ENCODE measurements at regions not wholly inside any gene's neighbourhood (a gene's known extent, or its start where the extent isn't known, plus 50 kb on each side); places are given as distances from the start of the nearest gene placed in this dataset.
"Not testable (repeated sequence)": the region's sequence is repeated elsewhere in the genome, so short reads cannot be mapped to it uniquely, and the experiment has no call there.

DNA sequence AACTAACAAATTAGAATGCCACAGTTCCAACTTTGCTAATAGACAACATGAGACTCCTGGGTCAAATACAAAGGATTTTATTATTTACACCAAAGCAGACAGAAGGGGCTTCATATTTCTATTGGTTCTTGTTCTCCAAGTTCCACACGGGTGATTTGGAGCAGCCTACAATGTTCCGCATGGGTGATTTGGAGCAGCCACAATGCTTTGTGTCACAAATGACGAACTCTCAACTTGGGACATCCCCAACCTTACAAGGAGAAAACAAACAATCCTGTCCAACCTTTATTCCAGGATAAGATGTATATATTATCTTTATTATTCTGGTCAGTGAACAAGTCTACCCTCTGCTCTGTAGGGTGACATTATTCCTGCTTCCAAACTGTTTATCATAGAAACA is 694.3 kb upstream of the MGAT4C start:
- Mint-ChIP-seq H3K9me3 (no peaks in the 10 kb centered on the region), H3K4me3 (no peak overlapping the region), H3K27ac (no peak overlapping the region), H3K4me1 (no peaks in the 10 kb centered on the region), H3K27me3 (no peaks in the 10 kb centered on the region)
- DNase-seq (no peak), ATAC-seq (no peak)

- Mint-ChIP-seq H3K9me3 (no peaks in the 10 kb centered on the region), H3K27me3 (no peaks in the 10 kb centered on the region), H3K4me3 (no peak overlapping the region), H3K4me1 (no peaks in the 10 kb centered on the region), H3K27ac (no peak overlapping the region)
- DNase-seq, result no peak
- no peak for ATAC-seq
These were observed 693.9 kb upstream of the MGAT4C start for GRCh38 chr12:86950043-86950442.

- Mint-ChIP-seq H3K27ac (no peak overlapping the region), H3K27me3 (no peaks in the 10 kb centered on the region), H3K4me3 (no peak overlapping the region), H3K4me1 (no peaks in the 10 kb centered on the region), H3K9me3 (no peaks in the 10 kb centered on the region)
- ATAC-seq, result no peak
- DNase-seq, result no peak
These were observed 692.7 kb upstream of the MGAT4C start for GRCh38 chr12:86948851-86949250.

- Mint-ChIP-seq H3K27me3 (no peaks in the 10 kb centered on the region), H3K27ac (peak overlapping the region in 1 of 2 donors; percentile 49), H3K4me3 (no peak overlapping the region), H3K4me1 (no peaks in the 10 kb centered on the region), H3K9me3 (peaks cover 20 to 21% of the 10 kb centered on the region in 2 donors)
- ATAC-seq (no peak), DNase-seq (no peak)
These were observed 689.5 kb upstream of the MGAT4C start for GRCh38 chr12:86945685-86946196.

DNA sequence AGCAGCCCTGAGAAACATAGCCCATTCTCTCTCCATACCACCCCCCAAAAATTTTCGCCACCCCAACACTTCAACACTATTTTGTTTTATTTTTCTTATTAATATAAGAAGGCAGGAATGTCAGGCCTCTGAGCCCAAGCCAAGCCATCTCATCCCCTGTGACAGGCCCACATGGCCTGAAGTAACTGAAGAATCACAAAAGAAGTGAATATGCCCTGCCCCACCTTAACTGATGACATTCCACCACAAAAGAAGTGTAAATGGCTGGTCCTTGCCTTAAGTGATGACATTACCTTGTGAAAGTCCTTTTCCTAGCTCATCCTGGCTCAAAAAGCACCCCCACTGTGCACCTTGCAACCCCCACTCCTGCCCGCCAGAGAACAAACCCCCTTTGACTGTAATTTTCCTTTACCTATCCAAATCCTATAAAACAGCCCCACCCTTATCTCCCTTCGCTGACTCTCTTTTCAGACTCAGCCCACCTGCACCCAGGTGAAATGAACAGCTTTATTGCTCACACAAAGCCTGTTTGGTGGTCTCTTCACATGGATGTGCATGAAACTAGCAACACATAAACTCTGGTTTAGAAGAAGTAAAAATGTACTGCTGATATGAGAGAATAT is 688.1 kb upstream of the MGAT4C start:
- H3K4me1 Mint-ChIP-seq, H3K4me3 Mint-ChIP-seq, H3K27ac Mint-ChIP-seq, H3K27me3 Mint-ChIP-seq, DNase-seq, ATAC-seq: not testable (repeated sequence)
- peaks cover 25 to 27% of the 10 kb centered on the region in 2 donors for H3K9me3 Mint-ChIP-seq

- Mint-ChIP-seq H3K27me3 (no peaks in the 10 kb centered on the region), H3K4me1 (no peaks in the 10 kb centered on the region), H3K27ac (no peak overlapping the region), H3K4me3 (no peak overlapping the region), H3K9me3 (no peaks in the 10 kb centered on the region)
- DNase-seq (no peak), ATAC-seq (no peak)
These were observed 675.5 kb upstream of the MGAT4C start for GRCh38 chr12:86931714-86932113.

DNA sequence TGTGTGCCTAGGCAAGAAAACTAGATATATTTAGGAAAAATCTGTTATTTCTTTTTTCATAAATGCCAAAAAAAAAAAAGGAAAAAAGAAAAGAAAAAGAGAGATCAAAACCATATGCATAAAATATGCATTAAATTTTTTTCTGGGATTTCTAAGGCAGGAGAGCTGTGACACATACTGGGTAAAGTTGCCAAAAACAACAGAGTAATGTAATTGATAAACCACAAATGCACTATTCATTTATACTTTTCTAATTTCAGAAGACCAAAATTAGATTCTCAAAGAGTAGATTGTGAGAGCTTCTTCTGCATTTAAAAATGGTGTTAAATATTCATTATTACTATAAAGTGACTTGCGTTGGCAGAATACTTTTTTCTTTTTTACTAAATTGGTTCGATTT is 673.8 kb upstream of the MGAT4C start:
- no peak for ATAC-seq
- no peak overlapping the region for H3K27ac Mint-ChIP-seq
- H3K4me1 Mint-ChIP-seq, result no peaks in the 10 kb centered on the region
- H3K9me3 Mint-ChIP-seq, result no peaks in the 10 kb centered on the region
- H3K4me3 Mint-ChIP-seq, result no peak overlapping the region
- DNase-seq, result no peak
- H3K27me3 Mint-ChIP-seq, result no peaks in the 10 kb centered on the region

DNA sequence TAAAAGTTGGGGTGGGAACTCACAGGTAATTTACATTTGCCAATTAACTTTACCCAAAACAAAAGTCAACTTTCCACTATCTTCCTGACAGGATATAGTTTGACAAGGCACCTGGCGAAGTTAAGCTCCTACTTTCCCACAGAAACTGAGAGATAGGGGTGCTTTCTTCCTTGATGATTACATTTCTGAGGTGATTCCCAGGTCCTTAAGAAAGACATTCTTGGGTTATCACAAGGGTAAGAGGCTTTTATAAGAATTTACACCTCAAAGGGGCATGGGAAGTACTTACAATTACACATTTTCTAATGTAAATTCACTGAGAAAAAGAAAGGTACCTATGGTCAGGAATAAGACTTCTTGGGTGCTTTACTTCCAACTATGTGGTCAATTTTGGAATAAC is 660.9 kb upstream of the MGAT4C start:
- ATAC-seq (no peak), DNase-seq (no peak)
- H3K4me3 Mint-ChIP-seq, result no peak overlapping the region
- no peak overlapping the region for H3K27ac Mint-ChIP-seq
- H3K27me3 Mint-ChIP-seq, result no peaks in the 10 kb centered on the region
- no peaks in the 10 kb centered on the region for H3K4me1 Mint-ChIP-seq
- peaks cover 6 to 11% of the 10 kb centered on the region in 2 donors for H3K9me3 Mint-ChIP-seq

DNA sequence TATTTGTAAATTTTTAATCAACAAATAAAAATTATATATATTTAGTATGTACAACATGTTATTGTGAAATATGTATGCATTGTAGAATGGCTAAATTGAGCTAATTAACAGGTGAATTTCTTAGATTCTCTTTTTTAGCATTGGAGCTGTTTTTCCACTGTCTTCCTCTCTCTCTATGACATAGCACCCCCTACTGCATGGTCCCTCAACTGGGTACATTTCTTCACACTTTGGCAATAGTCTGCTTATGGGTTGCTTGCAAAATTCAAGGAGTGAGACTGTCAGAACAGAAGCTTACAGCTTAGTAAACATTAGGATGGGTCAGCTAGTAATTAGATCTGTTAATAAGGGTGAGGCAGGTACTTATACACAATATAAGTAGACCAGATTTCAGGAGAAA is 658.5 kb upstream of the MGAT4C start:
- no peak overlapping the region for H3K4me3 Mint-ChIP-seq
- DNase-seq (no peak), ATAC-seq (no peak)
- H3K9me3 Mint-ChIP-seq, result peaks cover 0 to 11% of the 10 kb centered on the region in 2 donors
- H3K4me1 Mint-ChIP-seq, result no peaks in the 10 kb centered on the region
- H3K27me3 Mint-ChIP-seq, result no peaks in the 10 kb centered on the region
- H3K27ac Mint-ChIP-seq, result no peak overlapping the region

- Mint-ChIP-seq H3K9me3 (peaks cover 0 to 5% of the 10 kb centered on the region in 2 donors), H3K27ac (no peak overlapping the region), H3K4me3 (no peak overlapping the region), H3K4me1 (no peaks in the 10 kb centered on the region), H3K27me3 (no peaks in the 10 kb centered on the region)
- DNase-seq (no peak), ATAC-seq (no peak)
These were observed 655.8 kb upstream of the MGAT4C start for GRCh38 chr12:86911973-86912372.

DNA sequence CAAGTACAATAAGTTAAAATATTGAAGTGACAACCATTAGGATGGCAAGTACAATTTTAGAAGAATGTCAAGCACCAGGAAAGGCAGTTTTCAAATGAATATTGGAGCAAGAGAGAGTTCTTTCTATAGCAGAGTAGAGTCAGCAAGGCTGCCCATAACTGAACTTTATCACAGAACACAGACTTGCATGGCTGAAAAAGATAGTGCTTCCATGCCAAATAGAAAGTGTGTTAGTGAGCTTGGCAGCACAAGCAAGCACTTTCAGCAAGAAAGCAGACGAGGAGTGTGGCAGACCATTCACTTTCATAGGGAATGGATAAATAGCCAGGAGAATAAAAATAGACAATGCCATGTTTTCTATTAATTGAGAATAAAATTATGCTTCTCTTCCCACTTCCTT is 647.0 kb upstream of the MGAT4C start:
- Mint-ChIP-seq H3K9me3 (peaks cover 6 to 7% of the 10 kb centered on the region in 2 donors), H3K27me3 (no peaks in the 10 kb centered on the region), H3K27ac (no peak overlapping the region), H3K4me3 (no peak overlapping the region), H3K4me1 (no peaks in the 10 kb centered on the region)
- DNase-seq, result no peak
- no peak for ATAC-seq

- no peaks in the 10 kb centered on the region for H3K27me3 Mint-ChIP-seq
- H3K4me1 Mint-ChIP-seq, result no peaks in the 10 kb centered on the region
- no peaks in the 10 kb centered on the region for H3K9me3 Mint-ChIP-seq
- H3K27ac Mint-ChIP-seq, result no peak overlapping the region
- ATAC-seq, result no peak
- no peak for DNase-seq
- H3K4me3 Mint-ChIP-seq, result no peak overlapping the region
These were observed 604.6 kb upstream of the MGAT4C start for GRCh38 chr12:86860776-86861175.

DNA sequence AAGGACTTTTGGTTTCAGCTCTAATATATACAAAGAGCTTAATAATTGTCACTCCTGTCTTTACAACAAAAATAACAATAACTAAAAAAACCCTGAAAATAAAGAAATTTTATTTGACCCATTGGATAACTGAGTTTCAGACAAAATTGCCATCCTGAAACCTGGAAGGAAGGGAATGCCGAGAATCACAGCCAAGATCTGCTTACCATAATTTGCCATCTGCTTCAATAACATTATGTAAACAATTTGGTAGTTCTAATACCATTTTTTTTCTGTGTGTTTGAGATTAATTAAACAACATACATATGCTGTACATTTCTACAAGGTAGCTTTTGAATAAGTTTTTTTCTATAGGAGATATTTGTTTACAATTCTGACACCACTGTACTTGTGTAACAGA is 596.3 kb upstream of the MGAT4C start:
- peaks cover 0 to 4% of the 10 kb centered on the region in 2 donors for H3K9me3 Mint-ChIP-seq

GRCh38 chr12:86838711-86839110 is 582.5 kb upstream of the MGAT4C start:
- Mint-ChIP-seq H3K27me3 (no peaks in the 10 kb centered on the region), H3K4me1 (no peaks in the 10 kb centered on the region), H3K27ac (no peak overlapping the region), H3K4me3 (no peak overlapping the region), H3K9me3 (peaks cover 0 to 7% of the 10 kb centered on the region in 2 donors)
- ATAC-seq (no peak), DNase-seq (no peak)

More for the DNA sequence above, 596.3 kb upstream of the MGAT4C start:
- no peak overlapping the region for H3K27ac Mint-ChIP-seq
- H3K4me3 Mint-ChIP-seq, result no peak overlapping the region
- no peaks in the 10 kb centered on the region for H3K27me3 Mint-ChIP-seq
- no peaks in the 10 kb centered on the region for H3K4me1 Mint-ChIP-seq
- DNase-seq (no peak), ATAC-seq (no peak)

GRCh38 chr12:86838260-86838659 is 582.1 kb upstream of the MGAT4C start:
- no peaks in the 10 kb centered on the region for H3K27me3 Mint-ChIP-seq
- H3K4me3 Mint-ChIP-seq, result no peak overlapping the region
- no peaks in the 10 kb centered on the region for H3K4me1 Mint-ChIP-seq
- DNase-seq (no peak), ATAC-seq (no peak)
- H3K9me3 Mint-ChIP-seq, result peaks cover 0 to 7% of the 10 kb centered on the region in 2 donors
- no peak overlapping the region for H3K27ac Mint-ChIP-seq

DNA sequence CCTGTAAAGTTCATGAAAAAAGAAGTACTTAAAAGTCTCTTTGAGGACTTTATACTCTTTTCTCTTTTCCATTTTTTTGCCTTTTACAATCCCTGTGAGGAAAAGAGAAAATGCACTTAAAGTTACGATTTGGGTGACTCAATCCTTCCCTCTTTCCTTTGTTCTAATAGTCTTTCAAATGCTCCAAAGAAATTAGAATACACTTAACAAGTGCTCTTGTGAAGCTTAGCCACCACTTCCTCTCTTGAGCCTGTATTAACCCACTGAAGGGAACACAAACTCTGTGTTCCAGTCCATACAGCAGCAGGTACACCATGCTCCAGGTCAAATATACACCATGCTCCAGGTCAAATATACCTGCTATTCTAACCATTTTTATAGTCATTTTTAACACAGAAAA is 581.1 kb upstream of the MGAT4C start:
- ATAC-seq (no peak), DNase-seq (no peak)
- Mint-ChIP-seq H3K4me1 (no peaks in the 10 kb centered on the region), H3K27ac (no peak overlapping the region), H3K27me3 (no peaks in the 10 kb centered on the region), H3K9me3 (peaks cover 0 to 7% of the 10 kb centered on the region in 2 donors), H3K4me3 (no peak overlapping the region)

DNA sequence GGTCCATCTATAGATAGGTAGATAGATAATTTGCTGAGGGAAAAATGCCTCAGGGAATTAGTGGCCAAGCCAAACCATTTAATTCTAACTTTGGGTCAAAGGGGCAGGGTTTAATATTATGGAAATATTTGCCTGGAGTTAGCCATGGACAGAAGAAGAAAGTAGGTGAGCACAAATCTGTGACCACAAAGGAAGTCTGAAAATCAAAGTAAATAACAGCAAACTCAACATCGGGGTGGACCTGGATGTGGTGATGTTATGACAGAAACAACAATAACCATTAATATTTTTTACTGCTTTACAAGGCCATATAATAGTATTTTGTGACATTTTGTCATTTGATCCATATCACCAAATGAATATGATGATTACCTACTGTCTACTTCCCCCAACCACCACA is 578.0 kb upstream of the MGAT4C start:
- ATAC-seq (no peak), DNase-seq (no peak)
- Mint-ChIP-seq H3K4me3 (no peak overlapping the region), H3K9me3 (peaks cover 0 to 7% of the 10 kb centered on the region in 2 donors), H3K4me1 (no peaks in the 10 kb centered on the region), H3K27me3 (no peaks in the 10 kb centered on the region), H3K27ac (no peak overlapping the region)
